HG02642 (cell line): ENCODE measurements at regions not wholly inside any gene's neighbourhood (a gene's known extent, or its start where the extent isn't known, plus 50 kb on each side); places are given as distances from the start of the nearest gene placed in this dataset.

ENCODE experiments used
- ATAC-seq: cut with Tn5 transposase; IDR thresholded peaks from one replicate; pipeline ENCODE4 v1.9.1; 2021; ENCODE audit warnings: mild to moderate bottlenecking; ENCODE audit not compliant: unreplicated experiment, poor library complexity

DNA sequence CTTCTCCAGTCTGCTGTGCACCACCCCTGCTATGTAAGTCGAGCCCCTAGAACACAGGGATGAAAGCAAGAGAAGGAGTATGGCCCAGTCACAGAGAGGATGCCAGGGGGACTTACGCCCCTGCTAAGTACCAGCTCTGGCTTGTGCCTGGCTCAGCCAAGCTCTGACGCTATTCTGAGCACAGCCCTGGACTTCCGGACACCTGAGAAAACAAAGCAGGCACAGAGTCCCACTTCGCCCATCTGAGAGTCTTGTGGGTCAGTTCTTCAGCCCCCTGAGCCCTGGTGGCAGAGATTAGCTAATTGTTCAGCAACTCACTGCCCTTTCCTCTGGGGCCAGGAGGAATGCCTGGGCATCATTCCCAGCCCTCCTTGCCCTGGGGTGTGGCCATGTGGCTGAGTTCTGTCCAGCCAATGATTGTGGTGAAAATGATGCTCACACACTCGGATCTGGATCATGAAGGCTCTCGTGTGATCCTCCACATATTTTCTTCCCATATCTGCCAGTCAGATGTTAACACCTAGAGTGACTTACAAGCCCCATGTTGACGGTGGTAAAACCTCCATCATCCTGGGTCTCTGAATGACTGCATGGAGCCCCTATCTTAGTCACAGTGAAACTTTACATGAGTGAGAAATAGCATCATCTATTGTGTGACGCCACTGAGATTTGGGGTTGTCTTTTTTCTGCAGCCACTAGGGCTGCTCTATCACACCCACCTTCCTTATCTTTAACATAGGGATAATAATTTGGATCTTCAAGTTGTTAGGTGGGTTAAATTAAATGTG lies 105.7 kb downstream of the TPRA1 start:
- no peak for ATAC-seq

- peak; percentile 84 for ATAC-seq
Measured at GRCh38 chr3:127483902-127484591, 106.5 kb downstream of the TPRA1 start.

- no peak for ATAC-seq
Measured at GRCh38 chr3:127483005-127483641, 107.4 kb downstream of the TPRA1 start.

- ATAC-seq: no peak
Measured at GRCh38 chr3:127482216-127483004, 108.1 kb downstream of the TPRA1 start.

- ATAC-seq: no peak
Measured at GRCh38 chr3:127480196-127480954, 110.2 kb downstream of the TPRA1 start.

DNA sequence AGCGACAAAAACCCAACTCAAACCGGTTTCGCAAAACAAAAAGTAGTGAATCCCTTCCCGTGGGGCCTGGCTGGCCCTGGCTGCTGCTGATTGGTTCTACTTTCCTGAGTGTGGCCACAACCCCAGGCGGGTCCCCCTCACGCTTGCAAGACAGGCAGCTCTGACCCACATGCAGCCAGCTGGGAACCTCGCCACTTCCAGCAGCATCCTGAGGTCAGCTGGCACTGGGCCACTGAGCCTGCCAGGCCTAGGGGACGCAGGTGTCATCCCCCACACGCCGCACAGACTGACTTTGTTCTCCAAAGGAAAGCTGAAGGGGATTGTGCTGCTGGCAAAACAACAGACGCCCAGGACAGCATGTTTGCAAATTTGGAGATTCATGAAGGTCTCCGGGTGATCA lies 111.1 kb downstream of the TPRA1 start:
- no peak for ATAC-seq

- no peak for ATAC-seq
Measured at GRCh38 chr3:127478922-127479321, 111.6 kb downstream of the TPRA1 start.

DNA sequence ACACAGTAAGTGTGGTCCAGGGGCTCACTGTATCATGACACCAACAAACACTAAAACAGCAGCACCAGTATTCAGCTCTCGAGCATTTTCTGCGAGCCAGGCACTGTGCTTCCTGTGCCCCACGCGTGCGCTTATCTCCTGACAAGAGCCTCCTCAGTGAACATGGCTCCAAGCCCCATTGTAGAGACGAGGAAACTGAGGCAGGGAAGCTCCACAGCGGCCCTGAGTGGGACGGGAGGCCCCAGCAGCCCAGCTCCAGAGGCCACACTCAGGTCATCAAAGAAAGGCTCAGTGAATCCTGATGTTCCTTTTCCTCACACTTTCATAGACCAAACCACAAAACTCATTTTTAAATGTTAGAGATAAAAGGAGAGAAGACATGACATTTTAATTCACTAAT lies 113.1 kb downstream of the TPRA1 start:
- no peak for ATAC-seq

DNA sequence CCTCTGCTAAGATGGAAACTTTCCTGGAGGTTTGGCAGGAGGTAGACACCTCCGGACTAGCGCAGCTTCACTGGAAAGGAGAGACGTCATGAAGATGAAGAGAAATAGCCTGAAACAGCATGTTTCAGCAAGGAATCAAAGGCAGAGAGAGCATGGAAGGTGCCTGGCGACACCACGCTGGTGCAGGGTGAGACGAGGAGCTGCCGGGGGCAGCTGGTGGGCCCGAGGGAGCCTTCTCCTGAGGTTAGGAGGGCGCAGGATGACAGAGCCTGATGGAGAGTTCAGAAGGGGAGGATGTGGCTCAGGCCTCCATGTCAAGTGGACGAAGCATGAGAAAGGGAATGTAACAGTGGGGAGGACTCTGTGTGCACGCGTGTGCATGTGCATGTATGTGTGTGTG lies 113.6 kb downstream of the TPRA1 start:
- no peak for ATAC-seq

DNA sequence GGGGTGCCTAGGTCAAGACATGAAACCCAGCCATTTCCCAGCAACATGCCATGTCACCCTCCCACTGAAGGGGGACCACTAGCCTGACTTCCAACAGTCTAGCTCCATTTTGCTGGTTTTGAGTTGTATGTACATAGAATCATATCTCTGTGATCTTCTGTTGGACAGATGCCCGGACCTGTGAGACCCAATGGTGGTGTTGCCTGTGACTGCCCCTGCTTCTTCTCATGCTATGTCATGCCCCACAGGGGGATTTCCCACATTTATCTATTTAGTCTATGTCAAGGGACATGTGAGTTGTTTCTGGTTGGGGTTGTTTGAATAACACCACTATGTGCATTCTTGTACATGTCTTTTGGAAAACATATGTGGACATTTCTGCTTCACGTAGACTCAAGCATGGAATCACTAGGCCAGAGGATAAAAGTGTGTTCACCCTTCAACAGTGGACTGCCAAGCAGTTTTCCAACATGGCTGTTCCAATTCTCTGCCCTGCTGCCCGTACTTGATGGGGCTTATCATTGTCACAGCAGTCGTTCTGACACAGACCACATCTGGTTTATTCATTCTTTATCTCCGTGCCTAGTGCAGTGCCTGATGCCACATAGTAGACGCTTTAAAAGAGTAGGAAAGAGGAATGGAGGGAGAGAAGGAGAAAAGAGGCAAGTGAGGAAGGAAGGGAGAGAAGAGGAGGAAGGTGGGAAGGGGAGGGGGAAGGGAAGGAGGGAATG lies 114.4 kb downstream of the TPRA1 start:
- ATAC-seq: no peak

GRCh38 chr3:127475391-127475790 lies 115.1 kb downstream of the TPRA1 start:
- ATAC-seq: no peak

DNA sequence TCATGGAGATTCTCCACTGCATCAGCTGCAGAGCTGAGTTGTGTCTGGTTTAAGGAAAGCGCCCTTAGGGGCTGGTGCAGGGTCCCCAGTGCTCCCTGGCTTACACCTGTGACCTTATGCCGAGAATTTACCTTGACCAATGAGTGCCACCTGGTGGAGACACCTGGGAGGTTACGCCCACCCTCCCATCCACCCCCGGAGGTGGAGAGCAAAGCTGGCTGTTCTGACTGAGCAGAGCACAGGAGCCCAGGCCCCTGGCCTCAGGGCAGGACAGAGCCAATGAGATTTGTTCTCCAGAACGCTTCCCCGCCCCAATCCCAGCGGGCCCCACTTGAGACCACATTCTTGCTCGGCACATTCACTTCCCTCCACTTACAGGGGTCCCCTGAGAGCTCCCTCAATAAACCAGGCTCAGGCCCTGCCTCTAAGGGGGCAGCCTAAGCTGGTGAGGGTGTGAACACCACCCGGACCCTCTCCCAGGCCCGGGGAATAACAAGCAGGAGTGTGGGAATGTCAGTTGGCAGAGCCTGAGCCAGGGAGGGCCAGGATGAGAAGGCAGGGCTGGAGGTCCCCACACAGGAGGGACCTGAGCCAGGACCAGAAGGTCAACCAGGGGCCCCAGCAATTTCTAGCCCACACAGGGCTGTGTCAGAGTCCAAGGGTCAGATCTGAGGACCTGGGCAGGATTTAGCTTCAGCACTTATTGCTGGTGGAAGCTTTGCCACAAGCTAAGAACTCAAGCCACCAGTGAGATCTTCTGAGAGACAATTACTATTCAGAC lies 117.1 kb downstream of the TPRA1 start:
- ATAC-seq: no peak

GRCh38 chr3:127472506-127472905 lies 118.0 kb downstream of the TPRA1 start:
- ATAC-seq: no peak

- ATAC-seq: no peak
Measured at GRCh38 chr3:127471142-127471541, 119.4 kb downstream of the TPRA1 start.

GRCh38 chr3:127469760-127470159 lies 120.8 kb downstream of the TPRA1 start:
- no peak for ATAC-seq

GRCh38 chr3:127467391-127467790 lies 123.1 kb downstream of the TPRA1 start:
- no peak for ATAC-seq

GRCh38 chr3:127464642-127465041 lies 125.9 kb downstream of the TPRA1 start:
- ATAC-seq: no peak

DNA sequence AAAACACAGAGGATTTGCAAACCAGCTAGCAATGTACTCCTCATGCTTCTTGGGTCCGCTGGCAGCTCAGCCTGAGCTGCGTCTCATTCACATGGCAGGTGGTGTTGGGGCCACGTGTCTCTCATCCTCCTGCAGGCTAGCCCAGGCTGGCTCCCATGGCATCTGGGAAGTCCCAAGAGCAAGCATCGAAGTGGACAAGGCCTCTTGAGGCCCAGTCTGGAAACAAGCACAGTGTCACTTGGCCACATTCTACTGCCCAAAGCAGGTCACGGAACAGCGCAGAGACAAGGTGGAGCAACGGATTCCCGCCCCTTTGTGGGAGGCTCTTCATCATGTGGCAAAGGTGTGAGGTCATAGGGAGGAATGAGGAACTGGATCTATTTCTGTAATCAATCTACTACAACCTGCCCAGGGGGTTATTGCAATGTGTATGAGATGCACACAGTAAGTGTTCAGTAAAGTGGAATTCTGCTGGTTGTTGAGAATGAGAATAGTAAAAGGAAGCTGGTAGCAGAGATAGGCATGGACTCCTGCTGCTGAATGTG lies 128.3 kb downstream of the TPRA1 start:
- ATAC-seq: no peak
